ENCODE measurements at regions not wholly inside any gene's neighbourhood (a gene's known extent, or its start where the extent isn't known, plus 50 kb on each side); places are given as distances from the start of the nearest gene placed in this dataset.

GRCh38 chr13:29943686-29944085 is 93.3 kb upstream of the UBL3 start:
- TF ChIP-seq CTCF (IDR thresholded peaks at IDR 0.05) (no peak), POLR2AphosphoS5 (IDR thresholded peaks at IDR 0.05) (no peak), POLR2A (IDR thresholded peaks at IDR 0.05) (no peak)
